HAP-1 (cell line): ENCODE measurements at regions not wholly inside any gene's neighbourhood (a gene's known extent, or its start where the extent isn't known, plus 50 kb on each side); places are given as distances from the start of the nearest gene placed in this dataset.

Experiments used
- DNase-seq, 2 experiments: peaks; one replicate each; pipeline ENCODE4 v3.0.0-alpha.2; 2016 to 2020; ENCODE audit warnings: low spot score in 2 of 2
- H3K27me3 ChIP-seq: fragments of 250-450 bp; sonication (Bioruptor Pico); 2 replicates; pipeline ENCODE4 v1.5.1; 2020; ENCODE audit warnings: low read depth, mild to moderate bottlenecking, moderate library complexity
- H3K36me3 ChIP-seq: fragments of 250-450 bp; sonication (Bioruptor Pico); replicated peaks from 2 replicates; pipeline ENCODE4 v1.5.1; 2020; ENCODE audit warnings: mild to moderate bottlenecking
- H3K4me1 ChIP-seq: fragments of 250-450 bp; sonication (Bioruptor Pico); 2 replicates; pipeline ENCODE4 v1.5.1; 2020; ENCODE audit warnings: mild to moderate bottlenecking
- H3K4me3 ChIP-seq: fragments of 250-450 bp; sonication (Bioruptor Pico); 2 replicates; pipeline ENCODE4 v1.5.1; 2020; ENCODE audit warnings: mild to moderate bottlenecking, moderate library complexity
- H3K9me3 ChIP-seq: fragments of 250-450 bp; sonication (Bioruptor Pico); 2 replicates; pipeline ENCODE4 v1.5.1; 2020; ENCODE audit warnings: mild to moderate bottlenecking, moderate library complexity
- in situ Hi-C: fragments of 300-500 bp; cut with MboI; formaldehyde crosslinking; loops from 3 replicates; pipeline ENCODE4 v1.14.3; 2020; ENCODE audit warnings: low sequenced_read_pairs, inconsistent platforms, mixed read lengths

- DNase-seq = no peak
- H3K4me3 ChIP-seq = no peak overlapping the region
- no peaks in the 10 kb centered on the region for H3K36me3 ChIP-seq
- no peaks in the 10 kb centered on the region for H3K9me3 ChIP-seq
- H3K4me1 ChIP-seq = peaks cover 7% of the 10 kb centered on the region
- H3K27me3 ChIP-seq = peaks cover 11% of the 10 kb centered on the region
- in situ Hi-C loops = no loop called here
Observed at GRCh38 chr17:77763575-77763974, 194.9 kb upstream of the TNRC6C start.

- Histone ChIP-seq H3K27me3 (peaks cover 23% of the 10 kb centered on the region), H3K9me3 (no peaks in the 10 kb centered on the region), H3K36me3 (no peaks in the 10 kb centered on the region), H3K4me1 (peaks cover 7% of the 10 kb centered on the region), H3K4me3 (no peak overlapping the region)
- DNase-seq = no peak
- in situ Hi-C loops = no loop called here
Observed at GRCh38 chr17:77765292-77765691, 193.2 kb upstream of the TNRC6C start.

- H3K27me3 ChIP-seq = peaks cover 23% of the 10 kb centered on the region
- H3K9me3 ChIP-seq = no peaks in the 10 kb centered on the region
- in situ Hi-C loops = no loop called here
Observed at GRCh38 chr17:77767148-77767547, 191.4 kb upstream of the TNRC6C start.

GRCh38 chr17:77768248-77768852 lies 190.2 kb upstream of the TNRC6C start:
- DNase-seq = no peak
- Histone ChIP-seq H3K27me3 (peaks cover 23% of the 10 kb centered on the region), H3K9me3 (no peaks in the 10 kb centered on the region), H3K4me3 (no peak overlapping the region), H3K36me3 (no peaks in the 10 kb centered on the region), H3K4me1 (peaks cover under 1% of the 10 kb centered on the region)
- in situ Hi-C loops = no loop called here

More at GRCh38 chr17:77767148-77767547, 191.4 kb upstream of the TNRC6C start:
- DNase-seq = no peak
- no peak overlapping the region for H3K4me3 ChIP-seq
- no peaks in the 10 kb centered on the region for H3K36me3 ChIP-seq
- peaks cover 7% of the 10 kb centered on the region for H3K4me1 ChIP-seq

GRCh38 chr17:77769215-77769614 lies 189.3 kb upstream of the TNRC6C start:
- Histone ChIP-seq H3K36me3 (no peaks in the 10 kb centered on the region), H3K4me1 (no peaks in the 10 kb centered on the region), H3K9me3 (no peaks in the 10 kb centered on the region), H3K4me3 (no peak overlapping the region), H3K27me3 (peaks cover 23% of the 10 kb centered on the region)
- in situ Hi-C loops = no loop called here
- DNase-seq = no peak

GRCh38 chr17:77769762-77770161 lies 188.7 kb upstream of the TNRC6C start:
- Histone ChIP-seq H3K9me3 (no peaks in the 10 kb centered on the region), H3K36me3 (no peaks in the 10 kb centered on the region), H3K4me3 (no peak overlapping the region), H3K4me1 (no peaks in the 10 kb centered on the region), H3K27me3 (peaks cover 23% of the 10 kb centered on the region)
- in situ Hi-C loops = no loop called here
- DNase-seq = no peak

- H3K4me1 ChIP-seq = no peaks in the 10 kb centered on the region
- no peak overlapping the region for H3K4me3 ChIP-seq
- DNase-seq = no peak
- in situ Hi-C loops = no loop called here
- peaks cover 23% of the 10 kb centered on the region for H3K27me3 ChIP-seq
- H3K9me3 ChIP-seq = no peaks in the 10 kb centered on the region
- no peaks in the 10 kb centered on the region for H3K36me3 ChIP-seq
Observed at GRCh38 chr17:77770331-77771105, 188.0 kb upstream of the TNRC6C start.

- no peak overlapping the region for H3K4me3 ChIP-seq
- peaks cover 23% of the 10 kb centered on the region for H3K27me3 ChIP-seq
- H3K36me3 ChIP-seq = no peaks in the 10 kb centered on the region
- no peak for DNase-seq
- no peaks in the 10 kb centered on the region for H3K4me1 ChIP-seq
- no peaks in the 10 kb centered on the region for H3K9me3 ChIP-seq
- in situ Hi-C loops = no loop called here
Observed at GRCh38 chr17:77771145-77771544, 187.4 kb upstream of the TNRC6C start.

- peaks cover 21% of the 10 kb centered on the region for H3K27me3 ChIP-seq
- in situ Hi-C loops = no loop called here
Observed at GRCh38 chr17:77771587-77771986, 186.9 kb upstream of the TNRC6C start.

GRCh38 chr17:77771998-77772397 lies 186.5 kb upstream of the TNRC6C start:
- H3K27me3 ChIP-seq = peaks cover 20% of the 10 kb centered on the region
- no peak overlapping the region for H3K4me3 ChIP-seq
- H3K4me1 ChIP-seq = no peaks in the 10 kb centered on the region
- no peak for DNase-seq
- H3K36me3 ChIP-seq = no peaks in the 10 kb centered on the region
- no peaks in the 10 kb centered on the region for H3K9me3 ChIP-seq
- in situ Hi-C loops = no loop called here

More at GRCh38 chr17:77771587-77771986, 186.9 kb upstream of the TNRC6C start:
- Histone ChIP-seq H3K36me3 (no peaks in the 10 kb centered on the region), H3K4me3 (no peak overlapping the region), H3K4me1 (no peaks in the 10 kb centered on the region), H3K9me3 (no peaks in the 10 kb centered on the region)
- DNase-seq = no peak

- H3K9me3 ChIP-seq = no peaks in the 10 kb centered on the region
- no peak overlapping the region for H3K4me3 ChIP-seq
- no peaks in the 10 kb centered on the region for H3K4me1 ChIP-seq
- peak; percentile 27 to 79 for DNase-seq
- in situ Hi-C loops = no loop called here
- no peaks in the 10 kb centered on the region for H3K36me3 ChIP-seq
- peaks cover 16% of the 10 kb centered on the region for H3K27me3 ChIP-seq
Observed at GRCh38 chr17:77772461-77772897, 186.0 kb upstream of the TNRC6C start.

GRCh38 chr17:77772899-77773358 lies 185.6 kb upstream of the TNRC6C start:
- Histone ChIP-seq H3K36me3 (no peaks in the 10 kb centered on the region), H3K4me3 (no peak overlapping the region), H3K4me1 (no peaks in the 10 kb centered on the region), H3K9me3 (no peaks in the 10 kb centered on the region), H3K27me3 (peaks cover 12% of the 10 kb centered on the region)
- no peak for DNase-seq
- in situ Hi-C loops = no loop called here

GRCh38 chr17:77774182-77774581 lies 184.3 kb upstream of the TNRC6C start:
- H3K4me3 ChIP-seq = no peak overlapping the region
- peaks cover 10% of the 10 kb centered on the region for H3K27me3 ChIP-seq
- H3K9me3 ChIP-seq = no peaks in the 10 kb centered on the region
- DNase-seq = no peak
- no peaks in the 10 kb centered on the region for H3K36me3 ChIP-seq
- H3K4me1 ChIP-seq = no peaks in the 10 kb centered on the region
- in situ Hi-C loops = no loop called here
